IMR-90 (cell line): ENCODE measurements at regions not wholly inside any gene's neighbourhood (a gene's known extent, or its start where the extent isn't known, plus 50 kb on each side); places are given as distances from the start of the nearest gene placed in this dataset.
A peak's percentile ranks its signal among the peaks of the same experiment; 100 is the strongest.

Experiments
- ATAC-seq: fragments of 200-7000 bp; cut with Tn5 transposase; 2 replicates; pipeline ENCODE4 v1.9.1; 2020; ENCODE audit warnings: low read depth, mild to moderate bottlenecking, moderate library complexity
- BruUV-seq: library from RNA; stranded (reverse); fragments of 400-500 nt; replicated peaks from 2 replicates; lab custom pipeline; 2021; lab: Mats Ljungman, UMichigan
- CTCF ChIA-PET: fragments of 300-600 bp; formaldehyde crosslinking; extraction: SDS; loops from one replicate; lab custom pipeline; 2021; ENCODE audit warnings: antibody characterized with exemption; lab: Yijun Ruan, JAX
- POLR2A ChIA-PET: fragments of 300-600 bp; sonication (Branson Sonifier 250); formaldehyde crosslinking; loops from one replicate; lab custom pipeline; 2022; ENCODE audit warnings: antibody characterized with exemption; ENCODE audit not compliant: unreplicated experiment; lab: Charles Lee
- DNase-seq: peaks from one replicate; pipeline ENCODE4 v3.0.0; 2013
- H2AFZ ChIP-seq: replicated peaks from 2 replicates; pipeline ENCODE3; 2013; ENCODE audit warnings: low read length, mild to moderate bottlenecking; ENCODE audit not compliant: poor library complexity
- H2AK5ac ChIP-seq: 2 replicates; pipeline ENCODE4 v1.6.1; 2013; ENCODE audit warnings: low read depth, low read length, inconsistent platforms
- H2AK9ac ChIP-seq: replicated peaks from 2 replicates; pipeline ENCODE3; 2013; ENCODE audit warnings: mild to moderate bottlenecking, low read depth, low read length, moderate library complexity; ENCODE audit not compliant: poor library complexity
- H2BK120ac ChIP-seq: 2 replicates; pipeline ENCODE4 v1.6.1; 2013; ENCODE audit warnings: low read depth, low read length, inconsistent platforms
- H2BK15ac ChIP-seq: 3 replicates; pipeline ENCODE4 v1.6.1; 2013; ENCODE audit warnings: low read depth, low read length, inconsistent platforms
- H2BK20ac ChIP-seq: 2 replicates; pipeline ENCODE4 v1.6.1; 2013; ENCODE audit warnings: low read depth, mild to moderate bottlenecking, inconsistent platforms, low read length, moderate library complexity
- H2BK5ac ChIP-seq: 2 replicates; pipeline ENCODE4 v1.6.1; 2013; ENCODE audit warnings: mild to moderate bottlenecking, low read depth, low read length, inconsistent platforms; ENCODE audit not compliant: poor library complexity, severe bottlenecking
- H3K14ac ChIP-seq: replicated peaks from 2 replicates; pipeline ENCODE4 v1.6.1; 2013; ENCODE audit warnings: low read depth, low read length, inconsistent platforms
- H3K18ac ChIP-seq: 2 replicates; pipeline ENCODE4 v1.6.1; 2013; ENCODE audit warnings: low read depth, low read length, control low read depth
- H3K23ac ChIP-seq: 2 replicates; pipeline ENCODE4 v1.6.1; 2013; ENCODE audit warnings: low read depth, low read length, inconsistent platforms
- H3K27ac ChIP-seq: 2 replicates; pipeline ENCODE4 v1.5.1; 2013; ENCODE audit warnings: mild to moderate bottlenecking, control low read depth, low read length; ENCODE audit not compliant: insufficient read depth
- H3K27me3 ChIP-seq: 2 replicates; pipeline ENCODE4 v1.6.1; 2013; ENCODE audit warnings: low read length; ENCODE audit not compliant: control insufficient read depth, insufficient read depth
- H3K36me3 ChIP-seq: 2 replicates; pipeline ENCODE4 v1.6.1; 2013; ENCODE audit warnings: low read length, mixed read lengths; ENCODE audit not compliant: control insufficient read depth, insufficient read depth
- H3K4ac ChIP-seq: 2 replicates; pipeline ENCODE4 v1.6.1; 2013; ENCODE audit warnings: low read depth, low read length, inconsistent platforms
- H3K4me1 ChIP-seq: 2 replicates; pipeline ENCODE4 v1.6.1; 2013; ENCODE audit warnings: low read length, mixed read lengths; ENCODE audit not compliant: control insufficient read depth, insufficient read depth
- H3K4me2 ChIP-seq: 2 replicates; pipeline ENCODE4 v1.6.1; 2013; ENCODE audit warnings: low read depth, mild to moderate bottlenecking, control low read depth, low read length, moderate library complexity
- H3K4me3 ChIP-seq: 2 replicates; pipeline ENCODE4 v1.5.1; 2013; ENCODE audit warnings: low read depth, mild to moderate bottlenecking, control low read depth, low read length, moderate library complexity; ENCODE audit not compliant: insufficient read depth
- H3K56ac ChIP-seq: 2 replicates; pipeline ENCODE4 v1.6.1; 2013; ENCODE audit warnings: low read length, inconsistent platforms; ENCODE audit not compliant: insufficient read depth; ENCODE audit errors: extremely low read depth
- H3K79me1 ChIP-seq, 2 experiments: 2 replicates each; pipeline ENCODE4 v1.6.1; 2013; ENCODE audit warnings: low read length in 2 of 2, inconsistent platforms in 1 of 2, low read depth in 1 of 2
- H3K9ac ChIP-seq: 2 replicates; pipeline ENCODE4 v1.6.1; 2013; ENCODE audit warnings: low read depth, low read length, control low read depth
- H3K9me1 ChIP-seq: 2 replicates; pipeline ENCODE4 v1.6.1; 2013; ENCODE audit warnings: low read length, inconsistent platforms; ENCODE audit not compliant: insufficient read depth
- H3K9me3 ChIP-seq: 2 replicates; pipeline ENCODE4 v1.6.1; 2013; ENCODE audit warnings: low read length; ENCODE audit not compliant: control insufficient read depth, insufficient read depth
- H4K20me1 ChIP-seq: 2 replicates; pipeline ENCODE4 v1.6.1; 2013; ENCODE audit warnings: low read length, inconsistent platforms; ENCODE audit not compliant: insufficient read depth
- H4K5ac ChIP-seq: 2 replicates; pipeline ENCODE4 v1.6.1; 2013; ENCODE audit warnings: mild to moderate bottlenecking, low read depth, low read length, control low read depth
- H4K8ac ChIP-seq, 2 experiments: 2 replicates each; pipeline ENCODE4 v1.6.1; 2013; ENCODE audit warnings: low read depth in 2 of 2, low read length in 2 of 2, control low read depth in 1 of 2, inconsistent platforms in 1 of 2
- H4K91ac ChIP-seq: 2 replicates; pipeline ENCODE4 v1.6.1; 2013; ENCODE audit warnings: low read depth, low read length, inconsistent platforms; ENCODE audit not compliant: insufficient read depth
- BHLHE40 ChIP-seq: fragments of 150-350 bp; IDR thresholded peaks from 2 replicates; pipeline ENCODE4 v1.6.1; 2016; ENCODE audit warnings: mild to moderate bottlenecking, low read depth, low read length
- CEBPB ChIP-seq: IDR thresholded peaks from 2 replicates; pipeline ENCODE4 v1.6.1; 2012; ENCODE audit warnings: low read depth, low read length, improper control_type of control experiment
- MAFK ChIP-seq: IDR thresholded peaks from 2 replicates; pipeline ENCODE4 v1.6.1; 2012; ENCODE audit warnings: low read depth, low read length, improper control_type of control experiment
- WGBS, 2 experiments: methylation state at CpG; one replicate each; pipeline versions ENCODE4 v1.1.5 to v1.1.7; 2013; ENCODE audit warnings: missing lambda C conversion rate in 2 of 2; ENCODE audit not compliant: insufficient read length in 1 of 2; ENCODE audit errors: extremely low coverage in 2 of 2; 5-methylcytosine and 5-hydroxymethylcytosine counted together
- dilution Hi-C: fragments of 300-500 bp; cut with HindIII; formaldehyde crosslinking; loops from one replicate; pipeline ENCODE4 v1.14.3; 2018; ENCODE audit warnings: low sequenced_read_pairs; ENCODE audit not compliant: unreplicated experiment
- in situ Hi-C: fragments of 300-500 bp; cut with MboI; formaldehyde crosslinking; loops from 3 replicates; pipeline ENCODE4 v1.14.3; 2019; ENCODE audit warnings: low sequenced_read_pairs, inconsistent platforms, mixed read lengths
- intact Hi-C: fragments of 100-400 bp; cut with micrococcal nuclease; formaldehyde crosslinking; loops from 2 replicates; pipeline ENCODE4 v1.10.0; 2022

DNA sequence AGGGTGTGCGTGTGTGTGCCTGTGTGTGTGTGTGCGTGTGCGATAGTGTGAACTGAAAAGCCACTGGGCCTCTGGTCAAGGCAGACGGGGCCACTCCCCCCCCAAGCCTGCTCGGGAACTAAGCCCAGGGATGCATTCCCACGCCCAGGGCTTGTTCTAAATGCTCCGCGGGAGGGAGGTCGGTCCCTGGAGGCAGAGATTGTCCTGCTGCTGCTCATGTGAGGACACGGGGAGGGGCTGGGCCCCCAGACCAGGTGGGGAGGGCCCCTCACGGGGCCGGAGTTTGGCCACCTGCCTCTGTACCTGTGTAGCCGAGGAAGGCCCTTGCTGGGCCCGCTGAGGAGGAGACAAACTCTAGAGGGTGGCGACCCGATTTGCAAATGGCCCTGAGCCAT is 93.9 kb downstream of the PDGFA start:
- Histone ChIP-seq H3K9me3 (peaks cover 3% of the 10 kb centered on the region; the same call in 1 of the 2 replicates), H3K79me1 (no peaks in the 10 kb centered on the region), H3K18ac (no peak overlapping the region), H3K4me1 (no peaks in the 10 kb centered on the region), H4K20me1 (no peaks in the 10 kb centered on the region), H3K56ac (no peak overlapping the region), H3K4ac (no peak overlapping the region), H3K36me3 (no peaks in the 10 kb centered on the region), H3K27ac (no peak overlapping the region), H3K23ac (no peak overlapping the region), H3K14ac (no peak overlapping the region), H3K4me3 (no peak overlapping the region), H3K4me2 (no peak overlapping the region), H2AK5ac (no peak overlapping the region), H4K5ac (no peak overlapping the region), H4K8ac (no peak overlapping the region), H2BK15ac (no peak overlapping the region), H3K27me3 (peaks cover 17% of the 10 kb centered on the region), H2BK120ac (no peak overlapping the region), H2BK5ac (no peak overlapping the region), H2AFZ (peak overlapping the region; percentile 29), H2BK20ac (no peak overlapping the region), H4K91ac (no peak overlapping the region), H3K9me1 (no peaks in the 10 kb centered on the region), H2AK9ac (no peak overlapping the region), H3K9ac (no peak overlapping the region)
- WGBS, 2 experiments: 30% methylated on average over 10 of the region's 16 CpGs; no CpG with 5 or more reads in 1 of the 2 experiments
- dilution Hi-C loops (no loop called here), in situ Hi-C loops (no loop called here), intact Hi-C loops (no loop called here)
- DNase-seq (no peak), ATAC-seq (no peak)
- POLR2A ChIA-PET: no interaction called here
- TF ChIP-seq BHLHE40 (no peak), CEBPB (no peak), MAFK (no peak)
- no TSS peak for BruUV-seq
- CTCF ChIA-PET: no interaction called here
